ENCODE measurements at regions not wholly inside any gene's neighbourhood (a gene's known extent, or its start where the extent isn't known, plus 50 kb on each side); places are given as distances from the start of the nearest gene placed in this dataset.

DNA sequence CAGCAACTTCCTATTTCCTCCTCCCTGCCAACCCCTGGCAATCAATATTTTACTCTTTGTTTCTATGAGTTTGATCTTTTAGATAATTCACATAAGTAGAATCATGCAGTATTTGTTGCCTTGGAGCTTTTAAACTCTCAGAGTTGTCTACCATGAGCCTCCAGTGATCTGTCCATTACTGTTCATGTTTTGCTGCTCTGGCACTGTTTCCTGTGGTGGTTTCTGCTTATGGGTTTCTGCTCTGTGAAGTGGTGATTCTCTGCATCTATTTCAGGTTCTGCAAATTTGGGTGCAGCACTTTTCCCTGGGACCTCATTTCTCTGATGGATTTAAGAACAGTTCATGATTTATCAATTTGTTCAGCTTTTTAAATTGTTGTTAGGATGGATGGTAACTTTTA is 908.1 kb upstream of the FANCL start:
- Histone ChIP-seq H3K9ac (no peak overlapping the region), H3F3A (ENCODE audit: insufficient read depth) (no peaks in the 10 kb centered on the region)

DNA sequence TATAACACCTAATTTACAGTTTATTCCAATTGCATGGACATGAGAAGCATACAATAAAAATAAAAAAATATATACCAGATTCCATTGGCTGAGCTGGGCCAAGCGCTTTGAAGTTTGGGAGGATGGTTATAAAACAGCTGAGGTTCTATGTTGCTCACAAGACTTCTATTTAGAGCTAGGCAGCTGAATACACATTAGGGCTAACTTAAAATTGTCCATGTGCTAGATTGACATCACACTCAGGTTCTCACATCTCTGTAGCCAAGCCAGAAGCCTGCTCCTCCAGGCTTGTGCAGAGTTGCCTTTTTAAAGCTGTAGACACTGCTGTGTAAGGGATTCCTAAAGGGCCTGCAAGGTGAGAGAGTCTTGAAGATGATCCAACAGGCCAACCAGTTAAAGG is 871.1 kb upstream of the FANCL start:
- in situ Hi-C loops (cut with MboI) = no loop called here
- Histone ChIP-seq H3K79me2 (ENCODE audit: insufficient read depth) (no peaks in the 10 kb centered on the region), H3K4me1 (ENCODE audit: insufficient read depth) (no peaks in the 10 kb centered on the region), H4K20me1 (ENCODE audit: insufficient read depth) (no peaks in the 10 kb centered on the region), H3K9me3 (ENCODE audit: low read depth) (no peaks in the 10 kb centered on the region), H3F3A (ENCODE audit: insufficient read depth) (no peaks in the 10 kb centered on the region), H3K27me3 (replicated peaks; ENCODE audit: insufficient read depth) (no peaks in the 10 kb centered on the region), H3K4me3 (no peak overlapping the region), H3K4me2 (ENCODE audit: unreplicated experiment) (no peak overlapping the region), H2AFZ (no peak overlapping the region), H3K36me3 (ENCODE audit: low read depth) (no peaks in the 10 kb centered on the region), H3K9ac (no peak overlapping the region), H3K27ac (no peak overlapping the region), H3K9me2 (ENCODE audit: insufficient read depth) (no peaks in the 10 kb centered on the region)
- DNase-seq = no peak
- WGBS, 2 experiments (ENCODE audit: low coverage in 1 of 2, low lambda C conversion rate in 2 of 2, missing lambda C conversion rate in 2 of 2) = 49 to 63% methylated on average over 1 of the region's 1 CpG
- no peak for TF ChIP-seq EZH2phosphoT487 (IDR thresholded peaks at IDR 0.05; ENCODE audit: insufficient read depth, low read depth)
- no peak for TF ChIP-seq EZH2 (IDR thresholded peaks at IDR 0.05; ENCODE audit: insufficient read depth, poor library complexity, severe bottlenecking)

More for the DNA sequence above, 908.1 kb upstream of the FANCL start:
- Histone ChIP-seq H3K4me3 (no peak overlapping the region), H2AFZ (no peak overlapping the region), H3K27me3 (replicated peaks; ENCODE audit: insufficient read depth) (no peaks in the 10 kb centered on the region), H3K9me3 (ENCODE audit: low read depth) (no peaks in the 10 kb centered on the region), H3K79me2 (ENCODE audit: insufficient read depth) (no peaks in the 10 kb centered on the region), H3K36me3 (ENCODE audit: low read depth) (no peaks in the 10 kb centered on the region), H3K9me2 (ENCODE audit: insufficient read depth) (no peaks in the 10 kb centered on the region), H3K4me2 (ENCODE audit: unreplicated experiment) (no peak overlapping the region), H3K27ac (no peak overlapping the region), H4K20me1 (ENCODE audit: insufficient read depth) (no peaks in the 10 kb centered on the region), H3K4me1 (ENCODE audit: insufficient read depth) (no peaks in the 10 kb centered on the region)
- TF ChIP-seq EZH2phosphoT487 (IDR thresholded peaks at IDR 0.05; ENCODE audit: insufficient read depth, low read depth) (no peak), EZH2 (IDR thresholded peaks at IDR 0.05; ENCODE audit: insufficient read depth, poor library complexity, severe bottlenecking) (no peak)
- DNase-seq = no peak
- in situ Hi-C loops (cut with MboI) = no loop called here

DNA sequence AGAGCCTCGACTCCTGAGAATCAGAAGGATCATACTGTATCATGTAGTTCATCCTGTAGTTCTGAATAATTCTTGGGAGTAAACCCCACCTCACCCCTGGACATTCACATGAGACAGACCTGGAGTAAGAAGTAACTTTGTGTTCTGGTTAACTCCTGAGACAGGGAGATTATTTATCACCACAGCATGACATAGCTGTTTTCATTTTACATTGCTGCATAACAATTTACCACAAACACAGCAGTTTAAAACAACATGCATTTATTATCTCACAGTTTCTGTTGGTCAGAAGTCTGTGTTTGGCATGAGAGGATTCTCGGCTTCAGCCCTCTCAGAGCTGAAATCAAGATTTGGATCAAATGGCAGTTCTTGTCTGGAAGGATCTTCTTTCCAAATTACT is 855.8 kb upstream of the FANCL start:
- H3F3A ChIP-seq (ENCODE audit: insufficient read depth) = no peaks in the 10 kb centered on the region
- no peak overlapping the region for H3K4me3 ChIP-seq
- no peaks in the 10 kb centered on the region for H3K79me2 ChIP-seq (ENCODE audit: insufficient read depth)
- no peaks in the 10 kb centered on the region for H4K20me1 ChIP-seq (ENCODE audit: insufficient read depth)
- H3K27me3 ChIP-seq (replicated peaks; ENCODE audit: insufficient read depth) = no peaks in the 10 kb centered on the region
- H3K9ac ChIP-seq = no peak overlapping the region
- H3K36me3 ChIP-seq (ENCODE audit: low read depth) = no peaks in the 10 kb centered on the region
- no peak for DNase-seq
- H3K9me2 ChIP-seq (ENCODE audit: insufficient read depth) = no peaks in the 10 kb centered on the region
- no peak overlapping the region for H3K27ac ChIP-seq
- H2AFZ ChIP-seq = no peak overlapping the region
- TF ChIP-seq EZH2phosphoT487 (IDR thresholded peaks at IDR 0.05; ENCODE audit: insufficient read depth, low read depth) (no peak), EZH2 (IDR thresholded peaks at IDR 0.05; ENCODE audit: insufficient read depth, poor library complexity, severe bottlenecking) (no peak)
- H3K4me2 ChIP-seq (ENCODE audit: unreplicated experiment) = no peak overlapping the region
- H3K4me1 ChIP-seq (ENCODE audit: insufficient read depth) = no peaks in the 10 kb centered on the region
- 2 to 5% methylated on average over 2 of the region's 2 CpGs for WGBS, 2 experiments (ENCODE audit: low coverage in 1 of 2, low lambda C conversion rate in 2 of 2, missing lambda C conversion rate in 2 of 2)
- H3K9me3 ChIP-seq (ENCODE audit: low read depth) = no peaks in the 10 kb centered on the region
- in situ Hi-C loops (cut with MboI) = no loop called here

DNA sequence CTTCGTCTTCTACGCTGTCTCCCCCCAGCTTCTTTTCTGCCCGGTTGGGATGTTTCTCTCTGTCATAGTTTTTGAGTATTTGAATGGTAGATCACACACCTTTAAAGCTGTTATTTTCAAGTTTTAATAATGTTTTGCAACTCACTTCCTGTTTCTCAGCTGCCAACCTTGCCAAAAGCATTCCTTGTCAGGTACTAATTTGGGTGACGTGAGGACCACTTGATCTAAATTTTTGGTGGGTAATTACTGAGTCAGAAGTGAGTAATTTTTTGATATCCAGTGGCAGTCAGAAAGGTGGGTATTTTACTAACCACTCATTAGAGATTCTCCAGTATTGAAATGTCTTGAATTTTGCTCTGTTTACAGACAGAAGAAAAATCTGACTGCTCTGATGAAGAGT is 852.4 kb upstream of the FANCL start:
- in situ Hi-C loops (cut with MboI) = no loop called here

DNA sequence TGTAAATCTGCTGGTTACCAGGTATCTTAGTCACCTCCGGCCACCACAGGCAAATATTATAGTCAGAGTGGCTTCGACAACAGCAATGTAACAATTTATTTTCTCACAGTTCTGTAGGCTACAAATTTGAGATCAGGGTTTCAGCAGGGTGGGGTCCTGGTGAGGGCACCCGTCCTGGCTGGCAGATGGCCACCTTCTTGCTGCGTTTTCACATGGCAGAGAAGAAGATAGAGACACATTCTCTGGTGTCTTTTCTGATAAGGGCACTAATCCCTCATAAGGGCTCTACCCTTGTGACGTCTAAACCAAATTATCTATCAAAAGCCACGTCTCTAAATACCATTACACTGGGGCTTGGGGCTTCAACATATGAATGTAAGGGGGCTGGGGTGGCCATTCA is 843.2 kb upstream of the FANCL start:
- Histone ChIP-seq H4K20me1 (ENCODE audit: insufficient read depth) (no peaks in the 10 kb centered on the region), H3K4me3 (no peak overlapping the region), H3F3A (ENCODE audit: insufficient read depth) (no peaks in the 10 kb centered on the region), H3K9me3 (ENCODE audit: low read depth) (no peaks in the 10 kb centered on the region), H3K27ac (no peak overlapping the region), H3K9me2 (ENCODE audit: insufficient read depth) (no peaks in the 10 kb centered on the region), H3K9ac (no peak overlapping the region), H3K27me3 (replicated peaks; ENCODE audit: insufficient read depth) (no peaks in the 10 kb centered on the region), H3K4me1 (ENCODE audit: insufficient read depth) (no peaks in the 10 kb centered on the region), H2AFZ (no peak overlapping the region), H3K36me3 (ENCODE audit: low read depth) (no peaks in the 10 kb centered on the region), H3K4me2 (ENCODE audit: unreplicated experiment) (no peak overlapping the region), H3K79me2 (ENCODE audit: insufficient read depth) (no peaks in the 10 kb centered on the region)
- 18 to 26% methylated on average over 6 of the region's 6 CpGs for WGBS, 2 experiments (ENCODE audit: low coverage in 1 of 2, low lambda C conversion rate in 2 of 2, missing lambda C conversion rate in 2 of 2)
- no peak for TF ChIP-seq EZH2phosphoT487 (IDR thresholded peaks at IDR 0.05; ENCODE audit: insufficient read depth, low read depth)
- no peak for TF ChIP-seq EZH2 (IDR thresholded peaks at IDR 0.05; ENCODE audit: insufficient read depth, poor library complexity, severe bottlenecking)
- no peak for DNase-seq
- in situ Hi-C loops (cut with MboI) = no loop called here

More for the DNA sequence above, 852.4 kb upstream of the FANCL start:
- no peaks in the 10 kb centered on the region for H4K20me1 ChIP-seq (ENCODE audit: insufficient read depth)
- 28 to 32% methylated on average over 4 of the region's 4 CpGs for WGBS, 2 experiments (ENCODE audit: low coverage in 1 of 2, low lambda C conversion rate in 2 of 2, missing lambda C conversion rate in 2 of 2)
- H3F3A ChIP-seq (ENCODE audit: insufficient read depth) = no peaks in the 10 kb centered on the region
- no peak overlapping the region for H2AFZ ChIP-seq
- no peaks in the 10 kb centered on the region for H3K36me3 ChIP-seq (ENCODE audit: low read depth)
- H3K27ac ChIP-seq = no peak overlapping the region
- TF ChIP-seq EZH2 (IDR thresholded peaks at IDR 0.05; ENCODE audit: insufficient read depth, poor library complexity, severe bottlenecking) (no peak), EZH2phosphoT487 (IDR thresholded peaks at IDR 0.05; ENCODE audit: insufficient read depth, low read depth) (no peak)
- no peak overlapping the region for H3K9ac ChIP-seq
- H3K4me2 ChIP-seq (ENCODE audit: unreplicated experiment) = no peak overlapping the region
- DNase-seq = no peak
- no peaks in the 10 kb centered on the region for H3K4me1 ChIP-seq (ENCODE audit: insufficient read depth)
- no peaks in the 10 kb centered on the region for H3K9me3 ChIP-seq (ENCODE audit: low read depth)
- H3K79me2 ChIP-seq (ENCODE audit: insufficient read depth) = no peaks in the 10 kb centered on the region
- no peaks in the 10 kb centered on the region for H3K9me2 ChIP-seq (ENCODE audit: insufficient read depth)
- no peak overlapping the region for H3K4me3 ChIP-seq
- no peaks in the 10 kb centered on the region for H3K27me3 ChIP-seq (replicated peaks; ENCODE audit: insufficient read depth)

All from GM23248 (cell line).